ENCODE measurements at regions not wholly inside any gene's neighbourhood (a gene's known extent, or its start where the extent isn't known, plus 50 kb on each side); places are given as distances from the start of the nearest gene placed in this dataset.

DNA sequence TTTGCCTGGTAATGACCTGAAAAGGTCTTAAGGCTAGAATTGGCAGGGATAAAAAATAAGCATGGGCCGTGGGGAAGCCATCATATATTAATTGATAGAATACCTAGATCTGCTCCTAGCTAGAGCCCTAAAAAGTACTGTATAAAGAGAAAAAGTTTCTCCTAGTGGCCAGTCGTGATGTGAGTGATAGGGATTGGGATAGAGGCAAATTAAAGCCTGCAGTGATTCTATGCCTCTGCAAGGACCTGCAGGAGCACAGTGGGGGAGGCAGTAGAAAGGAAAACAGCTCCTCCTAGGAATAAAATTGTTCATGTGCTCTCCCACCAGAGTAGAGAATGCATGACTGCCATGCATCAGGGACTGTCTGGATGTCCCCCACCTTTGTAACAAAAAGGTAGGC, 56.2 kb upstream of the FTMT start:
- POLR2A ChIA-PET: no interaction called here
- WGBS (ENCODE audit: missing lambda C conversion rate): 0% methylated on average over 2 of the region's 2 CpGs
- CTCF ChIA-PET: no interaction called here
- DNase-seq (ENCODE audit: low read depth in 1 of 2, low spot score in 1 of 2): no peak
- TF ChIP-seq ZNF302 (CRISPR knock-in tag; IDR thresholded peaks at IDR 0.05): no peak
- no peak for TF ChIP-seq KDM1A (IDR thresholded peaks at IDR 0.05; ENCODE audit: low read depth)
- TF ChIP-seq, protein P1, sequence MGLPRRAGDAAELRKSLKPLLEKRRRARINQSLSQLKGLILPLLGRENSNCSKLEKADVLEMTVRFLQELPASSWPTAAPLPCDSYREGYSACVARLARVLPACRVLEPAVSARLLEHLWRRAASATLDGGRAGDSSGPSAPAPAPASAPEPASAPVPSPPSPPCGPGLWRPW (IDR thresholded peaks at IDR 0.05): no peak
- no peak for TF ChIP-seq POLR2AphosphoS2 (conservative IDR thresholded peaks at IDR 0.05; ENCODE audit: low read length)
- TF ChIP-seq, protein P2, sequence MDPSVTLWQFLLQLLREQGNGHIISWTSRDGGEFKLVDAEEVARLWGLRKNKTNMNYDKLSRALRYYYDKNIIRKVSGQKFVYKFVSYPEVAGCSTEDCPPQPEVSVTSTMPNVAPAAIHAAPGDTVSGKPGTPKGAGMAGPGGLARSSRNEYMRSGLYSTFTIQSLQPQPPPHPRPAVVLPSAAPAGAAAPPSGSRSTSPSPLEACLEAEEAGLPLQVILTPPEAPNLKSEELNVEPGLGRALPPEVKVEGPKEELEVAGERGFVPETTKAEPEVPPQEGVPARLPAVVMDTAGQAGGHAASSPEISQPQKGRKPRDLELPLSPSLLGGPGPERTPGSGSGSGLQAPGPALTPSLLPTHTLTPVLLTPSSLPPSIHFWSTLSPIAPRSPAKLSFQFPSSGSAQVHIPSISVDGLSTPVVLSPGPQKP (IDR thresholded peaks at IDR 0.05; ENCODE audit: low read depth, low read length): no peak
- no peak for TF ChIP-seq MAFK (IDR thresholded peaks at IDR 0.05; ENCODE audit: partially characterized antibody)
- no peak for TF ChIP-seq NPAS2 (CRISPR knock-in tag; IDR thresholded peaks at IDR 0.05; ENCODE audit: borderline replicate concordance)
- TF ChIP-seq MAZ (IDR thresholded peaks at IDR 0.05; ENCODE audit: borderline replicate concordance, low read depth, low read length): no peak
- no peak for TF ChIP-seq ESRRA (IDR thresholded peaks at IDR 0.05; ENCODE audit: borderline replicate concordance, low read length)
- TF ChIP-seq FOXS1 (CRISPR knock-in tag; IDR thresholded peaks at IDR 0.05): no peak
- TF ChIP-seq KDM5A (IDR thresholded peaks at IDR 0.05): no peak
- no peak for TF ChIP-seq ZC3H11A (IDR thresholded peaks at IDR 0.05)
- TF ChIP-seq HDAC2 (IDR thresholded peaks at IDR 0.05): no peak
- TF ChIP-seq CHD2 (IDR thresholded peaks at IDR 0.05; ENCODE audit: low read length, partially characterized antibody): no peak
- no peak for TF ChIP-seq EHMT2 (IDR thresholded peaks at IDR 0.05; ENCODE audit: low read depth)
- no peak for TF ChIP-seq HEYL (CRISPR knock-in tag; IDR thresholded peaks at IDR 0.05)
- no peak for TF ChIP-seq JUNB (IDR thresholded peaks at IDR 0.05)
- no peak for TF ChIP-seq FOSL2 (IDR thresholded peaks at IDR 0.05)
- no peak for TF ChIP-seq FOSL2 (CRISPR knock-in tag; IDR thresholded peaks at IDR 0.05)
- no peak for TF ChIP-seq ZFP36 (IDR thresholded peaks at IDR 0.05; ENCODE audit: borderline replicate concordance, partially characterized antibody)
- no peak for TF ChIP-seq RARB (CRISPR knock-in tag; IDR thresholded peaks at IDR 0.05)
- no peak for FAIRE-seq
- Histone ChIP-seq H3K27ac (no peak overlapping the region), H3K4me2 (no peak overlapping the region), H3K4me1 (no peaks in the 10 kb centered on the region), H3K9me3 (no peaks in the 10 kb centered on the region), H3K4me3 (no peak overlapping the region)
- ATAC-seq: no peak

- no peak overlapping the region for H3K27ac ChIP-seq
- ATAC-seq (no peak), DNase-seq (ENCODE audit: low read depth in 1 of 2, low spot score in 1 of 2) (no peak), FAIRE-seq (no peak)
- CTCF ChIA-PET: no interaction called here
- no peaks in the 10 kb centered on the region for H3K4me1 ChIP-seq
- POLR2A ChIA-PET: interaction anchor here (1.0 kb wide), 1 partner anchor 23 kb away, joined by 3 read pairs; no protein-coding TSS in a partner anchor
- no peak for TF ChIP-seq SREBF2 (IDR thresholded peaks at IDR 0.05)
- TF ChIP-seq NFE2L2 (conservative IDR thresholded peaks at IDR 0.05; ENCODE audit: low read length): no peak
- TF ChIP-seq E2F6 (IDR thresholded peaks at IDR 0.05; ENCODE audit: borderline replicate concordance, low read depth): no peak
- no peak for TF ChIP-seq ZNF302 (CRISPR knock-in tag; IDR thresholded peaks at IDR 0.05)
- no peaks in the 10 kb centered on the region for H3K9me3 ChIP-seq
- no peak overlapping the region for H3K4me3 ChIP-seq
- H3K4me2 ChIP-seq: no peak overlapping the region
- 21% methylated on average over 9 of the region's 9 CpGs for WGBS (ENCODE audit: missing lambda C conversion rate)
These were observed 53.8 kb upstream of the FTMT start for GRCh38 chr5:121797681-121798518.

Small RNAs in the stretch of these regions (small RNA-seq; reads per million reads assigned to genes)
- gene AC010350.1: 0 reads per million in 6 experiments
